ENCODE measurements at regions not wholly inside any gene's neighbourhood (a gene's known extent, or its start where the extent isn't known, plus 50 kb on each side); places are given as distances from the start of the nearest gene placed in this dataset.
A peak's percentile ranks its signal among the peaks of the same experiment; 100 is the strongest.

DNA sequence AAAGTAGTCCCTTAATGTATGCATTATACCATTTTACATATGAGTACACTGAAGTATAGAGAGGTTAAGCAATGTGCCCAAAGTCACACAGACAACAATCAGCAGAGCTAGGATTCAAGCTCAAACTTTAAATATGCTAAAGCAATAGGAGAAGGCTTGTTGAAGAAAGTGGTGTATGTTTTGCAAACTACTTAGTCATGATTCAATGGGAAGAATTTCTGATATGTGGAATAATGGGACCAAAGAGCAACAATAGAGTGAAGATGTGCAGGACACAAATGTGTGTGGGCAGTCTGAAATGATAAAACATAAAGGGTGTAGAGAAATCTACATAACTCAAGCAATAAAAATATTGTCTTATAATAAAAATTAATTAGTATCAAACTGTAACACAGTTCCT lies 109.0 kb upstream of the ARSJ start:
- no peak overlapping the region for H3K4me3 ChIP-seq (ENCODE audit: low read depth, low read length)
- no peaks in the 10 kb centered on the region for H3K9me3 ChIP-seq (ENCODE audit: severe bottlenecking)
- no peaks in the 10 kb centered on the region for H3K36me3 ChIP-seq
- no peak for DNase-seq
- TF ChIP-seq, protein P1, sequence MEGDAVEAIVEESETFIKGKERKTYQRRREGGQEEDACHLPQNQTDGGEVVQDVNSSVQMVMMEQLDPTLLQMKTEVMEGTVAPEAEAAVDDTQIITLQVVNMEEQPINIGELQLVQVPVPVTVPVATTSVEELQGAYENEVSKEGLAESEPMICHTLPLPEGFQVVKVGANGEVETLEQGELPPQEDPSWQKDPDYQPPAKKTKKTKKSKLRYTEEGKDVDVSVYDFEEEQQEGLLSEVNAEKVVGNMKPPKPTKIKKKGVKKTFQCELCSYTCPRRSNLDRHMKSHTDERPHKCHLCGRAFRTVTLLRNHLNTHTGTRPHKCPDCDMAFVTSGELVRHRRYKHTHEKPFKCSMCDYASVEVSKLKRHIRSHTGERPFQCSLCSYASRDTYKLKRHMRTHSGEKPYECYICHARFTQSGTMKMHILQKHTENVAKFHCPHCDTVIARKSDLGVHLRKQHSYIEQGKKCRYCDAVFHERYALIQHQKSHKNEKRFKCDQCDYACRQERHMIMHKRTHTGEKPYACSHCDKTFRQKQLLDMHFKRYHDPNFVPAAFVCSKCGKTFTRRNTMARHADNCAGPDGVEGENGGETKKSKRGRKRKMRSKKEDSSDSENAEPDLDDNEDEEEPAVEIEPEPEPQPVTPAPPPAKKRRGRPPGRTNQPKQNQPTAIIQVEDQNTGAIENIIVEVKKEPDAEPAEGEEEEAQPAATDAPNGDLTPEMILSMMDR (IDR thresholded peaks at IDR 0.05; ENCODE audit: low read depth, low read length): no peak
- H3K27me3 ChIP-seq (ENCODE audit: insufficient read depth, low read depth, severe bottlenecking): no peaks in the 10 kb centered on the region
- no peak overlapping the region for H3K27ac ChIP-seq

- Histone ChIP-seq H3K4me3 (ENCODE audit: low read depth, low read length) (no peak overlapping the region), H3K9me3 (ENCODE audit: severe bottlenecking) (no peaks in the 10 kb centered on the region), H3K36me3 (no peaks in the 10 kb centered on the region), H3K27me3 (ENCODE audit: insufficient read depth, low read depth, severe bottlenecking) (no peaks in the 10 kb centered on the region), H3K27ac (no peak overlapping the region)
- TF ChIP-seq, protein P1 (IDR thresholded peaks at IDR 0.05; ENCODE audit: low read depth, low read length): no peak
- no peak for DNase-seq
Measured at GRCh38 chr4:114091546-114091945, 112.1 kb upstream of the ARSJ start.

- H3K4me3 ChIP-seq (ENCODE audit: low read depth, low read length): no peak overlapping the region
- no peaks in the 10 kb centered on the region for H3K27me3 ChIP-seq (ENCODE audit: insufficient read depth, low read depth, severe bottlenecking)
- no peaks in the 10 kb centered on the region for H3K9me3 ChIP-seq (ENCODE audit: severe bottlenecking)
- H3K27ac ChIP-seq: no peak overlapping the region
- DNase-seq: no peak
- TF ChIP-seq, protein P1 (IDR thresholded peaks at IDR 0.05; ENCODE audit: low read depth, low read length): no peak
- no peaks in the 10 kb centered on the region for H3K36me3 ChIP-seq
Measured at GRCh38 chr4:114093221-114093715, 113.8 kb upstream of the ARSJ start.

GRCh38 chr4:114100288-114101031 lies 121.0 kb upstream of the ARSJ start:
- DNase-seq: no peak
- Histone ChIP-seq H3K27me3 (ENCODE audit: insufficient read depth, low read depth, severe bottlenecking) (no peaks in the 10 kb centered on the region), H3K36me3 (no peaks in the 10 kb centered on the region), H3K4me3 (ENCODE audit: low read depth, low read length) (no peak overlapping the region), H3K9me3 (ENCODE audit: severe bottlenecking) (no peaks in the 10 kb centered on the region), H3K27ac (no peak overlapping the region)
- TF ChIP-seq, protein P1 (IDR thresholded peaks at IDR 0.05; ENCODE audit: low read depth, low read length): no peak

DNA sequence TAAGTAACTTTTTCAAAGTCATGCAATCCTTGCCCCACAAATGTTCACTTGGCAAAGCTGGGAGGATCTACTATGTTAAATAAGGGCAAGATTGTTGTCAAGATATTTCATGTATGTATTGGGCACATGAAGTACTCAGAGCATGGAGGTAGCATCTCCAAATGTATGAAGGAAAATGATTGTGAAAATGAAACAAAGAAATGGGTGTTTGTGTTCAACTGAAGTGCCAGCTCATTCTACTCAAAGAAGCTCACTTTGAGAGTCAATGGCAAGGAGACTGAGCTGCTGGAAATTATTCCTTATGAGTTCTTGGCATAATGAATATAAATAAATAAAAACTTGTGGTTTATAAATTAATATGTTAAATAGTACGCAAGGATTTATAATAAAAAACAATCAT lies 124.5 kb upstream of the ARSJ start:
- H3K36me3 ChIP-seq: no peaks in the 10 kb centered on the region
- H3K27me3 ChIP-seq (ENCODE audit: insufficient read depth, low read depth, severe bottlenecking): no peaks in the 10 kb centered on the region
- DNase-seq: no peak
- H3K4me3 ChIP-seq (ENCODE audit: low read depth, low read length): no peak overlapping the region
- H3K27ac ChIP-seq: no peak overlapping the region
- TF ChIP-seq, protein P1 (IDR thresholded peaks at IDR 0.05; ENCODE audit: low read depth, low read length): no peak
- H3K9me3 ChIP-seq (ENCODE audit: severe bottlenecking): no peaks in the 10 kb centered on the region

DNA sequence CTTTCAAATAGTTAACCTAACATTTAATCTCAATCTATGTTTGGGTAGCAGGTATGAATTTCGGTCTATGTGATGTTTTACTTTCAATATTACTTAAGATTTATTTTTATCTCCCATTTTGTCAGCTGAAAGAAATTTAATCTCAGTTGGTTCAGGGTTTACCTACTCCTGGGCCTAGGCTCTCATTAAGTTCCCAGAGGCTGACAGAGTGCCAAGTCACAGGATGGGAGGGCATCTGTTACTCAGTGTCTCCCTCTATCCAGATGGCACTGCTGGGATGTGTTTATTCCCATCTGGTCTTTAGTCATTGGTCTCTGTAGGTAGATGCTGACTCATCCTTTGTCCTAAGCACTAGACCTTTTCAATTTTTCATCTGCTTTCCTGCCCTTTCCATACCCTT lies 129.4 kb upstream of the ARSJ start:
- Histone ChIP-seq H3K9me3 (ENCODE audit: severe bottlenecking) (no peaks in the 10 kb centered on the region), H3K27ac (no peak overlapping the region), H3K36me3 (no peaks in the 10 kb centered on the region), H3K27me3 (ENCODE audit: insufficient read depth, low read depth, severe bottlenecking) (no peaks in the 10 kb centered on the region), H3K4me3 (ENCODE audit: low read depth, low read length) (no peak overlapping the region)
- DNase-seq: peak; percentile 28
- TF ChIP-seq, protein P1 (IDR thresholded peaks at IDR 0.05; ENCODE audit: low read depth, low read length): no peak

All from WERI-Rb-1 (cell line).